ENCODE measurements at regions not wholly inside any gene's neighbourhood (a gene's known extent, or its start where the extent isn't known, plus 50 kb on each side); places are given as distances from the start of the nearest gene placed in this dataset.
"Not testable (repeated sequence)": the region's sequence is repeated elsewhere in the genome, so short reads cannot be mapped to it uniquely, and the experiment has no call there.

- no peak for ATAC-seq
- TF ChIP-seq TCF4 (CRISPR knock-in tag; IDR thresholded peaks at IDR 0.05; ENCODE audit: borderline replicate concordance): no peak
- TF ChIP-seq OSR1 (CRISPR knock-in tag; IDR thresholded peaks at IDR 0.05): no peak
- TF ChIP-seq ZC3H10 (CRISPR knock-in tag; IDR thresholded peaks at IDR 0.05): no peak
- TF ChIP-seq GLIS3 (CRISPR knock-in tag; IDR thresholded peaks at IDR 0.05): no peak
- TF ChIP-seq POU6F1 (CRISPR knock-in tag; IDR thresholded peaks at IDR 0.05; ENCODE audit: borderline replicate concordance, low read depth): no peak
- TF ChIP-seq CSDC2 (CRISPR knock-in tag; IDR thresholded peaks at IDR 0.05): no peak
- TF ChIP-seq TOX (CRISPR knock-in tag; IDR thresholded peaks at IDR 0.05; ENCODE audit: borderline replicate concordance): no peak
- TF ChIP-seq CSRNP3 (CRISPR knock-in tag; IDR thresholded peaks at IDR 0.05): no peak
- no peak for TF ChIP-seq RARB (CRISPR knock-in tag; IDR thresholded peaks at IDR 0.05)
- no peak for TF ChIP-seq ISL1 (CRISPR knock-in tag; IDR thresholded peaks at IDR 0.05)
- no peak for TF ChIP-seq TSHZ2 (CRISPR knock-in tag; IDR thresholded peaks at IDR 0.05)
- no peak for TF ChIP-seq CREB5 (CRISPR knock-in tag; IDR thresholded peaks at IDR 0.05; ENCODE audit: low read depth)
- no peak for TF ChIP-seq ZNF70 (CRISPR knock-in tag; IDR thresholded peaks at IDR 0.05)
- TF ChIP-seq ZNF8 (CRISPR knock-in tag; IDR thresholded peaks at IDR 0.05): no peak
- TF ChIP-seq ZNF565 (CRISPR knock-in tag; conservative IDR thresholded peaks at IDR 0.05; ENCODE audit: low read depth): no peak
These were observed 398.4 kb upstream of the KCNMB2 start for GRCh38 chr3:178137831-178138230.

GRCh38 chr3:178139116-178139515 lies 397.1 kb upstream of the KCNMB2 start:
- TF ChIP-seq ZNF70 (CRISPR knock-in tag; IDR thresholded peaks at IDR 0.05) (no peak), ZFP30 (CRISPR knock-in tag; IDR thresholded peaks at IDR 0.05) (no peak), ZFP3 (CRISPR knock-in tag; IDR thresholded peaks at IDR 0.05) (no peak), POU6F1 (CRISPR knock-in tag; IDR thresholded peaks at IDR 0.05; ENCODE audit: borderline replicate concordance, low read depth) (no peak), BACH2 (CRISPR knock-in tag; IDR thresholded peaks at IDR 0.05; ENCODE audit: borderline replicate concordance) (no peak), SNAI2 (CRISPR knock-in tag; IDR thresholded peaks at IDR 0.05) (no peak), GLIS3 (CRISPR knock-in tag; IDR thresholded peaks at IDR 0.05) (no peak), PPARA (CRISPR knock-in tag; IDR thresholded peaks at IDR 0.05; ENCODE audit: borderline replicate concordance) (no peak), ZNF8 (CRISPR knock-in tag; IDR thresholded peaks at IDR 0.05) (no peak)
- ATAC-seq: no peak

GRCh38 chr3:178140531-178141304 lies 395.5 kb upstream of the KCNMB2 start:
- peak; percentile 46; the same call in 1 of the 2 replicates for TF ChIP-seq ISL1 (CRISPR knock-in tag; IDR thresholded peaks at IDR 0.05)
- no peak for TF ChIP-seq ZNF565 (CRISPR knock-in tag; conservative IDR thresholded peaks at IDR 0.05; ENCODE audit: low read depth)
- no peak for TF ChIP-seq ZC3H10 (CRISPR knock-in tag; IDR thresholded peaks at IDR 0.05)
- no peak for TF ChIP-seq GLIS3 (CRISPR knock-in tag; IDR thresholded peaks at IDR 0.05)
- TF ChIP-seq ARNTL (CRISPR knock-in tag; IDR thresholded peaks at IDR 0.05; ENCODE audit: borderline replicate concordance, low read depth): no peak
- no peak for ATAC-seq

GRCh38 chr3:178141305-178141684 lies 394.9 kb upstream of the KCNMB2 start:
- not testable (repeated sequence) for ATAC-seq

Measured in SK-N-SH treated with all-trans-retinoic acid at 6 μM for 48 hours (cell line).